ENCODE measurements at regions not wholly inside any gene's neighbourhood (a gene's known extent, or its start where the extent isn't known, plus 50 kb on each side); places are given as distances from the start of the nearest gene placed in this dataset.

DNA sequence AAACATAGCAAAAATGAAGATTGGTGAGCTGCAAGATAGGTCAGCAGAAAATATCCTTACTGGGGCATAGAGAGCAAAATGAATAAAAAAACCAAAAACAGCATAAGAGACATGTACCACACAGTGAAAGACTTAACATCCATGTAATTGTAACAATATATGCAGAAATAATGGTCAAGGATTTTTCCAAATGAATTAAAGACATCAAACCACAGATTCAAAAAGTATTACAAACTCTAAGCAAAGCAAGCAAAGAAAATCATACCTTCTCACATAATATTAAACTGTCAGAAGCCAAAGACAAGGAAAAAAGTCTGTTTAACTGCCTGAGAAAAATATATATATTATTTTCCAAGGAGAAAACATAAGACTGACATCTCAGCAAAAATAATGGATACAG, 111.3 kb downstream of the MIS18A start:
- no peak for TF ChIP-seq CTCF (conservative IDR thresholded peaks at IDR 0.05)
- Histone ChIP-seq H2AFZ (ENCODE audit: low read length) (no peak overlapping the region), H3K27me3 (ENCODE audit: insufficient read depth, low read length) (no peaks in the 10 kb centered on the region), H3K79me2 (ENCODE audit: insufficient read depth, low read length) (no peaks in the 10 kb centered on the region), H3K4me2 (ENCODE audit: insufficient read depth, insufficient read length, low read length) (no peak overlapping the region), H2AK5ac (ENCODE audit: insufficient read length, low read length) (no peak overlapping the region), H3K18ac (ENCODE audit: insufficient read length, low read depth, low read length) (no peak overlapping the region), H4K20me1 (ENCODE audit: control insufficient read depth, insufficient read depth, insufficient read length) (no peaks in the 10 kb centered on the region), H3K56ac (ENCODE audit: insufficient read length, low read depth, low read length) (no peak overlapping the region), H2BK20ac (ENCODE audit: low read depth, low read length, poor library complexity, severe bottlenecking) (no peak overlapping the region), H2BK15ac (ENCODE audit: low read depth, low read length) (no peak overlapping the region), H4K91ac (ENCODE audit: insufficient read length, low read depth, low read length) (no peak overlapping the region), H2BK5ac (ENCODE audit: insufficient read length, low read length) (no peak overlapping the region), H3K23ac (ENCODE audit: insufficient read length, low read depth, low read length) (no peak overlapping the region), H4K5ac (ENCODE audit: insufficient read length, low read depth, low read length) (no peak overlapping the region), H3K9ac (ENCODE audit: extremely low read depth, insufficient read length, low read length) (no peak overlapping the region), H3K4me1 (ENCODE audit: insufficient read depth, low read length) (no peaks in the 10 kb centered on the region), H3K14ac (ENCODE audit: insufficient read depth, low read length) (no peak overlapping the region), H3T11ph (ENCODE audit: low read length) (no peak overlapping the region), H2BK12ac (ENCODE audit: insufficient read length, low read depth, low read length) (no peak overlapping the region), H2BK120ac (ENCODE audit: low read depth, low read length, poor library complexity, severe bottlenecking) (no peak overlapping the region), H3K27ac (ENCODE audit: insufficient read length, low read depth, low read length) (no peak overlapping the region), H4K8ac (replicated peaks; ENCODE audit: insufficient read length, low read depth, low read length) (no peak overlapping the region), H3K79me1 (ENCODE audit: insufficient read depth, low read depth, low read length, poor library complexity, severe bottlenecking) (no peaks in the 10 kb centered on the region), H3K9me3 (ENCODE audit: control insufficient read depth, low read depth, low read length) (no peaks in the 10 kb centered on the region), H3K23me2 (ENCODE audit: insufficient read length, low read depth, low read length, poor library complexity, severe bottlenecking) (no peaks in the 10 kb centered on the region), H3K4ac (ENCODE audit: low read depth, low read length) (no peak overlapping the region)
- H3K36me3 Mint-ChIP-seq (ENCODE audit: insufficient read depth in 1 of 3, low read depth in 3 of 3): no peaks in the 10 kb centered on the region
- no peak for DNase-seq
- no peaks in the 10 kb centered on the region for H3K27me3 Mint-ChIP-seq (ENCODE audit: low read depth)
- H3K27ac Mint-ChIP-seq: no peak overlapping the region
- peaks cover 4 to 6% of the 10 kb centered on the region in 2 experiments; a peak in 1 of 5 replicates for H3K9me3 Mint-ChIP-seq
- H3K4me3 Mint-ChIP-seq: no peak overlapping the region
- no peaks in the 10 kb centered on the region for H3K4me1 Mint-ChIP-seq
